ENCODE measurements at regions not wholly inside any gene's neighbourhood (a gene's known extent, or its start where the extent isn't known, plus 50 kb on each side); places are given as distances from the start of the nearest gene placed in this dataset.

DNA sequence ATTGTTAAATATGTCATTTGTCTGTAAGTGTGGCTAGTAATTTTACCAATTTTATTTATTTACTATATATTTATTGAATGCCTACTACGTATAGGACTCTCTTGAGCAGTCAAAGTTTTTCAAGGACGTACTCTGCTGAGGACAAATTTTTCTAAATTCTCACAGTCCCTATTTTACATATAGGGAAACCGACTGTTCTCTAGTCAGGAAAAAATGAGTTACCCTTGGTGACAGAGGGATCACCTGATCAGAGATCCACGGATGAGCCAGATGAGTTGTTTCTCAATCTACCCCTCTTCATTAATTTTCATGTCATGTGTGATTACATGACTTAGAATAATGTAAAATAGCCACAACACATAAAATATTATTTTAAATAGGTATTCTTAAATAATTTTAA lies 96.2 kb upstream of the SLC38A2 start:
- Histone ChIP-seq H2AK9ac (replicated peaks; ENCODE audit: low read depth, low read length, poor library complexity) (no peak overlapping the region), H3K27ac (ENCODE audit: insufficient read depth, low read length) (no peak overlapping the region), H3K56ac (ENCODE audit: extremely low read depth, insufficient read depth, low read length) (no peak overlapping the region), H3K9me1 (ENCODE audit: insufficient read depth, low read length) (peaks cover 17% of the 10 kb centered on the region), H3K4me1 (ENCODE audit: control insufficient read depth, insufficient read depth, low read length) (peaks cover 13% of the 10 kb centered on the region), H4K5ac (ENCODE audit: low read depth, low read length) (no peak overlapping the region), H3K4me2 (ENCODE audit: low read depth, low read length) (no peak overlapping the region), H2BK120ac (ENCODE audit: low read depth, low read length) (peak overlapping the region; percentile 37; the same call in 1 of the 2 replicates), H2BK20ac (ENCODE audit: low read depth, low read length) (peak overlapping the region; percentile 14; the same call in 1 of the 2 replicates), H3K4me3 (ENCODE audit: insufficient read depth, low read depth, low read length) (no peak overlapping the region), H3K36me3 (ENCODE audit: control insufficient read depth, insufficient read depth, low read length) (no peaks in the 10 kb centered on the region), H3K9ac (ENCODE audit: low read depth, low read length) (no peak overlapping the region), H3K18ac (ENCODE audit: low read depth, low read length) (no peak overlapping the region), H4K20me1 (ENCODE audit: insufficient read depth, low read length) (no peaks in the 10 kb centered on the region), H2AFZ (replicated peaks; ENCODE audit: low read length, poor library complexity) (no peak overlapping the region), H3K4ac (ENCODE audit: low read depth, low read length) (peak overlapping the region; percentile 51; the same call in 1 of the 2 replicates), H3K27me3 (ENCODE audit: control insufficient read depth, insufficient read depth, low read length) (no peaks in the 10 kb centered on the region), H4K91ac (ENCODE audit: insufficient read depth, low read depth, low read length) (no peak overlapping the region), H3K79me1 (ENCODE audit: low read depth in 1 of 2, low read length in 2 of 2) (peaks cover 13 to 23% of the 10 kb centered on the region in 2 experiments), H3K9me3 (ENCODE audit: control insufficient read depth, insufficient read depth, low read length) (no peaks in the 10 kb centered on the region), H3K14ac (replicated peaks; ENCODE audit: low read depth, low read length) (peak overlapping the region; percentile 53; the same call in 1 of the 2 replicates), H3K23ac (ENCODE audit: low read depth, low read length) (no peak overlapping the region), H2AK5ac (ENCODE audit: low read depth, low read length) (peak overlapping the region; percentile 54; the same call in 1 of the 2 replicates), H4K8ac (ENCODE audit: low read depth in 2 of 2, low read length in 2 of 2) (no peak overlapping the region), H2BK15ac (ENCODE audit: low read depth, low read length) (peak overlapping the region; percentile 82; the same call in 1 of the 3 replicates), H2BK5ac (ENCODE audit: low read depth, low read length, poor library complexity, severe bottlenecking) (peak overlapping the region; percentile 35)
- POLR2A ChIA-PET (ENCODE audit: unreplicated experiment): interaction anchor here (0.6 kb wide), 1 partner anchor 57 kb away, joined by 3 read pairs; no protein-coding TSS in a partner anchor
- in situ Hi-C loops (cut with MboI; ENCODE audit: low sequenced_read_pairs): no loop called here
- DNase-seq (no peak), ATAC-seq (ENCODE audit: low read depth) (no peak)
- dilution Hi-C loops (cut with HindIII; ENCODE audit: low sequenced_read_pairs, unreplicated experiment): no loop called here
- TF ChIP-seq RCOR1 (IDR thresholded peaks at IDR 0.05; ENCODE audit: insufficient replicate concordance, low read length): no peak
- TF ChIP-seq MXI1 (IDR thresholded peaks at IDR 0.05; ENCODE audit: borderline replicate concordance, low read depth, low read length): no peak
- TF ChIP-seq, protein P1, sequence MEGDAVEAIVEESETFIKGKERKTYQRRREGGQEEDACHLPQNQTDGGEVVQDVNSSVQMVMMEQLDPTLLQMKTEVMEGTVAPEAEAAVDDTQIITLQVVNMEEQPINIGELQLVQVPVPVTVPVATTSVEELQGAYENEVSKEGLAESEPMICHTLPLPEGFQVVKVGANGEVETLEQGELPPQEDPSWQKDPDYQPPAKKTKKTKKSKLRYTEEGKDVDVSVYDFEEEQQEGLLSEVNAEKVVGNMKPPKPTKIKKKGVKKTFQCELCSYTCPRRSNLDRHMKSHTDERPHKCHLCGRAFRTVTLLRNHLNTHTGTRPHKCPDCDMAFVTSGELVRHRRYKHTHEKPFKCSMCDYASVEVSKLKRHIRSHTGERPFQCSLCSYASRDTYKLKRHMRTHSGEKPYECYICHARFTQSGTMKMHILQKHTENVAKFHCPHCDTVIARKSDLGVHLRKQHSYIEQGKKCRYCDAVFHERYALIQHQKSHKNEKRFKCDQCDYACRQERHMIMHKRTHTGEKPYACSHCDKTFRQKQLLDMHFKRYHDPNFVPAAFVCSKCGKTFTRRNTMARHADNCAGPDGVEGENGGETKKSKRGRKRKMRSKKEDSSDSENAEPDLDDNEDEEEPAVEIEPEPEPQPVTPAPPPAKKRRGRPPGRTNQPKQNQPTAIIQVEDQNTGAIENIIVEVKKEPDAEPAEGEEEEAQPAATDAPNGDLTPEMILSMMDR (conservative IDR thresholded peaks at IDR 0.05; ENCODE audit: low read depth, low read length): no peak
- WGBS, 2 experiments (ENCODE audit: extremely low coverage in 2 of 2, insufficient read length in 1 of 2): 100% methylated on average over 1 of the region's 4 CpGs; no CpG with 5 or more reads in 1 of the 2 experiments
- intact Hi-C loops (cut with micrococcal nuclease): no loop called here
- BruUV-seq (replicated peaks): no TSS peak
- CTCF ChIA-PET: no interaction called here

Measured in IMR-90 (cell line).